GM12801 (cell line): ENCODE measurements at regions not wholly inside any gene's neighbourhood (a gene's known extent, or its start where the extent isn't known, plus 50 kb on each side); places are given as distances from the start of the nearest gene placed in this dataset.

ENCODE experiments used
- TF ChIP-seq, protein P1 (sequence below): IDR thresholded peaks from one replicate; pipeline ENCODE4 v1.5.1; 2011; ENCODE audit warnings: control low read depth; ENCODE audit not compliant: insufficient read length; ENCODE audit errors: extremely low read depth

DNA sequence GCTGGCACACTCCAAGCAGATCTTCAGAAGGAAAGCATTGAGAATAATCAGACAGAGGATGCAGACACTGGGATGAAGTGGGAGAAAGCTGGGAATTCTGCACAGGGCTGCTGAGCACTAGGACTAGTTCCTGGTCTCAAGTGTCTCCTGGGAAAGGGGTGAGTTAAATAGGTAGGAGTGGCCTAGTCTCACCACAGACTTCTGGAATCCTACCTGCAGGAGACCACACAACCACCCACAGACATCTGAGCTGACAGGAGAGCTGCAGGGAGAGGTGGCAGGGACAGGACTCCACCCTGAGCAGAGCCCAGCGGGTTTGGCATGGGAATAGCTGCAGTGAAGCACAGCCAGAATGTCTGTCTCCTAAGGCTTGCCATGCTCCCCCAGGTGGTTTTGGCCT lies 95.1 kb upstream of the GALNTL6 start:
- TF ChIP-seq, protein P1, sequence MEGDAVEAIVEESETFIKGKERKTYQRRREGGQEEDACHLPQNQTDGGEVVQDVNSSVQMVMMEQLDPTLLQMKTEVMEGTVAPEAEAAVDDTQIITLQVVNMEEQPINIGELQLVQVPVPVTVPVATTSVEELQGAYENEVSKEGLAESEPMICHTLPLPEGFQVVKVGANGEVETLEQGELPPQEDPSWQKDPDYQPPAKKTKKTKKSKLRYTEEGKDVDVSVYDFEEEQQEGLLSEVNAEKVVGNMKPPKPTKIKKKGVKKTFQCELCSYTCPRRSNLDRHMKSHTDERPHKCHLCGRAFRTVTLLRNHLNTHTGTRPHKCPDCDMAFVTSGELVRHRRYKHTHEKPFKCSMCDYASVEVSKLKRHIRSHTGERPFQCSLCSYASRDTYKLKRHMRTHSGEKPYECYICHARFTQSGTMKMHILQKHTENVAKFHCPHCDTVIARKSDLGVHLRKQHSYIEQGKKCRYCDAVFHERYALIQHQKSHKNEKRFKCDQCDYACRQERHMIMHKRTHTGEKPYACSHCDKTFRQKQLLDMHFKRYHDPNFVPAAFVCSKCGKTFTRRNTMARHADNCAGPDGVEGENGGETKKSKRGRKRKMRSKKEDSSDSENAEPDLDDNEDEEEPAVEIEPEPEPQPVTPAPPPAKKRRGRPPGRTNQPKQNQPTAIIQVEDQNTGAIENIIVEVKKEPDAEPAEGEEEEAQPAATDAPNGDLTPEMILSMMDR, result no peak

DNA sequence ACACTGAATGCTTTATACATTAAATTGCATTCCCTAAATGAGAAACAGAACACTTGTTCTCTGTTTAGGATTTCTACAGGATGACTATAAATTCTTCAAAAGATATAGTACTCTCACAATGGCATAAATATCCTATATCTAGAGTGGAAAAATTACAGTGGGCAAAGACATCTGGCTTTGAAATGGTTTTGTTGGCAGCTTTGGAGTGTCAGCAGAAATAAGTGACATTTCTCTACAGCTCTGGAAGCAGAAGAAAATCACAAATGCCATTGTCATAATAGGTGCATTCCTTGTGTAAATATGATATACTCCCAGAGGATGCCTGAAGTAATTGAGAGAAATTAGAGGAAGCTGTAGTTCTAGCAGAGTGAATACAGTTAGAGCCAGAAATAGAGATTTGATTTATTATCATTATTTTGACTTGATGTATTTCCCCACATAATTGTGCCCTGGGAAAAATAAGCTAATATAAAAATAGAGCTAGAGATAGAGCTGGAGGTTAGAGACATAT lies 95.9 kb upstream of the GALNTL6 start:
- TF ChIP-seq, protein P1, result no peak

DNA sequence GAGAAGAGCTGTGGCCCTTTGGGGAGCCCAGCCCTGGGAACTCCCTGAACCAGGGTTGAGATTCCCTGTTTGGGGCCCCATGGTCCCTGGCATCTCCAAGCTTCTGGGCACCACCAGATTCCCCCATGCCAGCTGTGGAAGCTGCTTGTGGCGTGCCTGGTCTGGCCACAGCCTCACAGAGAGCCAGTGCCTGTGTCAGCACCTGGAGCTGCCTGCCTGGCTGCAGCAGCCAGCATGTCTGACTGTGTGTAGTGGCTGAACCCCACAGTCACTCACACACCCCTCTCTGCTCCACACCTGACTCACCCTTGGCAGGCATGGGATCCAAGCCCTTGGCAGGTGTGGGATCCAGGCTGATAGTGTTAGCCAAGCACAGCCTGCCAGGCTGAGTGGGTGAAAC lies 97.2 kb upstream of the GALNTL6 start:
- TF ChIP-seq, protein P1, result no peak

DNA sequence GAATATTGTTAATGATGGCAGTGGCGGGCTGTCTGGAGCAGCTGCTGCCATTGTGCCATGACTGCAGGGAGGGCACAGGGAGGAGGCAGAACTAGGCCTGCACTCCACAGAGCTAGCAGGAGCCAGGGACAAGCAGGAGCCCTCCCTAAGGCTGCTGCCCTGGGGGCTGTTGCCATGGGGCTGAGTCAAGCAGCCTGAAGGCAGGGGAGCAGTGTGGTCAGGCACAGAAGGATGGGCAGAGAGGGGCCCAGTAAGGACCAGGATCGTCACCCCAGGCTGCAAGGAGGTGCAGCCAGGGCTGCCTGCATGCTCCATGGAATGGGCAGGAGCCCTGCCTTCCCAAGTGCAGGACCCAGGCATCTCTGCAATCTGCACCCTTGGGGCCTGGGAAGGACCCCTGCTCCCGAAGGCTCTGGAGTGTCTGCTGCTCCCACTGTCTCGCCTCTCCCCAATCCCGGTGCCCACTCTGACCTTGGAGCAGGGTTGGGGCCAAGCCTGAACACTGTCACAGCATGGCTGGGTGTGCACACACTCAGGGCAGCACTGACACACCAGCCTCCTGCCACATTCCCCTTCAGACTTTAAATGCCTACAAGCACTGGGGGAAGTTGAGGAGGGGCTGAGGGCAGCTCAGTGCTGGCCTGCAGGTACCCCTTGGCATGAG lies 98.3 kb upstream of the GALNTL6 start:
- TF ChIP-seq, protein P1, result no peak

DNA sequence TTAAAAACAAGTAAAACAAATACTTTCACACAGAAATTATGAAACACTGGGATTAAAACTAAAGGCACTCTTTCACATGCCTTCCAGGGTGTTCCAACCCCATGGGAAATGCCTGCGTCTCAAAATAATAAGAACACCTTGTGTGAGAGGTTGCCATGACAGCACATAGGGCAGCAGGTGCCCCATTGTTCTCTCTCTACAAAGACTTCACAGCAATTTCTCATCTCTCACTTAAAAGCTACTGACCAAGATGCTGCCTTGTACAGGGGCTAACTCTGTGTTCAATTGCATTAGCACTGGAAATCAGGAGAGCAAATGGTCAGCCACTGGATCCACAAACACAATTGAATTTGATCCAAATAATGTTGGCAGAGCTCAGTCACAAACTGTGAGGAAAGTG lies 102.5 kb upstream of the GALNTL6 start:
- TF ChIP-seq, protein P1, result no peak

DNA sequence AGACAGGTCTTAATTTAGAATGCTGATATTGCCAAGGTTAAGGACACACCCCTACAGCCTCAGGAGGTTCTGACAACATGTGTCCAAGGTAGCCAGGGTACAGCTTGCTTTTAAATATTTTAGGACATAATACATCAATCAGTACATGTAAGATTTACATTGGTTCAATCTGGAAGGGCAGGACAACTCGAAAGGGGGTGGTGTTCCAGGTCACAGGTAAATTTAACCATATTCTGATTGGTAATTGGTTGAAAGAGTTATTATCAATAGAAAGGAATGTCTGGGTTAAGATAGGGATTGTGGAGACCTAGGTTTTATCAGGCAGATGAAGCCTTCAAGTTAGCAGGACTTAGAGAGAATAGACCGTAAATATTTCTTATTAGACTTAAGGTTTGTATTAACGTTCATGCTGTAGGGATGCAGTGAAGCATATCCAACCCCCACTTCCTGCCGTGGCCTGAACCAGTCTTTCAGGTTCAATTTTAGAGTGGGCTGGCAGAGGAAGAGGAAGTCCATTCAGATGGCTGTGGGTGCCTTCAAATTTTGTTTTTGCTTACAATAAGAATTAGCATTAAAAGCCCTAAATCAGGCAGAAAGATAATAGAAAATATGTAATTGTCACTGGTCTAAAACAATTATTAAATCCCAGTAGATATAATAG lies 136.5 kb upstream of the GALNTL6 start:
- TF ChIP-seq, protein P1, result no peak

DNA sequence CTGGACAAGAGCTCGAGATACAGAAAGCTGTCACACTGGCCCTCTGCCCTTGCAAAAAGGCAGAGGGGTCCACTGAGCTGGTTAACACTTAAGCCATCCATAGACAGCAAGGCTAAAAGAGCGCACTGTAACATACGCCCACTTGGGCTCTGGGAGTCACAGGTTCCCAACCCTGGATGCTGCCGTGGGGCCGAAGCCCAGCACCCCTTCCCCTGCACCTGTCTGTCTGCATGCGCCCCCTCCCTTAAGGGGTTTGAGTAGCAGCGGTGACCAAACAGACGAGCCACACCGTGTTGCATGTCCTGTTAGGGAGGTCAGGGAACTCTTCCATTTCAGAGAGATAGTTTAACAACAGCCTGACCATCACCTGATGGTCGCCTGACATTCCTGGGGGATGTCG lies 138.4 kb upstream of the GALNTL6 start:
- TF ChIP-seq, protein P1, result no peak
